Tibial artery (tissue), 4 donors: ENCODE measurements at regions not wholly inside any gene's neighbourhood (a gene's known extent, or its start where the extent isn't known, plus 50 kb on each side); places are given as distances from the start of the nearest gene placed in this dataset.

Experiments used
- DNase-seq, 2 donors: peaks; one replicate each; pipeline ENCODE4 v3.0.0-alpha.2; 2019
- H3K27ac ChIP-seq, 2 donors: fragments of 200-600 bp; sonication (generic) in 1 of 2; 1 replicate in 1 of 2; 2 replicates in 1 of 2; pipeline ENCODE4 v1.5.1; 2018 to 2019; ENCODE audit warnings: mild to moderate bottlenecking in 1 of 2
- H3K27me3 ChIP-seq, 2 donors: fragments of 200-600 bp; sonication (generic) in 1 of 2; one replicate each; pipeline versions ENCODE4 v1.5.1 to v1.6.0; 2016 to 2019
- H3K36me3 ChIP-seq, 3 donors: fragments of 200-600 bp; sonication (generic) in 2 of 3; one replicate each; pipeline ENCODE4 v1.5.1; 2016 to 2019; ENCODE audit warnings: mild to moderate bottlenecking in 2 of 3
- H3K4me1 ChIP-seq, 4 donors: fragments of 200-600 bp; sonication (generic) in 2 of 4; 1 replicate in 3 of 4; 2 replicates in 1 of 4; pipeline ENCODE4 v1.5.1; 2016 to 2019
- H3K4me3 ChIP-seq, 2 donors: fragments of 200-600 bp; sonication (generic) in 1 of 2; 1 replicate in 1 of 2; 2 replicates in 1 of 2; pipeline ENCODE4 v1.5.1; 2018 to 2019; ENCODE audit warnings: mild to moderate bottlenecking in 2 of 2
- H3K9me3 ChIP-seq, 3 donors: fragments of 200-600 bp; sonication (generic) in 1 of 3; one replicate each; pipeline ENCODE4 v1.5.1; 2016 to 2019
- CTCF ChIP-seq, 2 experiments: fragments of 200-600 bp in 1 of 2; fragments of 450-650 bp in 1 of 2; IDR thresholded peaks; one replicate each; pipeline ENCODE4 v1.5.1; 2017 to 2019; ENCODE audit warnings: antibody characterized with exemption in 2 of 2, mild to moderate bottlenecking in 1 of 2, moderate library complexity in 1 of 2
- intact Hi-C: fragments of 100-400 bp; cut with DNase I; formaldehyde crosslinking; loops from one replicate; pipeline ENCODE4 v1.15.0; 2023; ENCODE audit warnings: low total_unique reads

DNA sequence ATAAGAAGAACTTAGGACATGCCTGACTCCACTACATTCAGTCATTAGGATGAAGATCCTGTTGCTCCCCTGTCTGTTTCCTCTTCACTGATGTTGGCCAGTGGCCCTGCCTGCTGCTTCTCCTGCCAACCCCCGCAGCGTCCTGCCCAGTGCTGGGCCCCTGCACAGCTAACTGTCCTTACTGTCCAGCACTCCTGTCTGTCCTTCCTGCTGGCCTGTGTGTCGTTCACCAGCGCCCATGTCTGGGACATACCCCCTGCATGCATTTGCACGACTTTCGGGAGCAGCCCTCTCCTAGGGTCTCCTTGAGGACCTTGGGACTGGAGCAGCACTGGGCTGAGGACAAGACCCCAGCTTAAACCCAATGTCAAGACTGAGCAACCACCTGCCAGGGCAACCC, 547.6 kb downstream of the BNC2 start:
- Histone ChIP-seq H3K4me3 (no peak overlapping the region), H3K27me3 (no peaks in the 10 kb centered on the region), H3K27ac (no peak overlapping the region), H3K9me3 (no peaks in the 10 kb centered on the region), H3K36me3 (no peaks in the 10 kb centered on the region), H3K4me1 (peaks cover 0 to 11% (median 2%) of the 10 kb centered on the region in 4 donors)
- TF ChIP-seq CTCF (IDR thresholded peaks at IDR 0.05): no peak
- intact Hi-C loops: no loop called here
- no peak for DNase-seq

DNA sequence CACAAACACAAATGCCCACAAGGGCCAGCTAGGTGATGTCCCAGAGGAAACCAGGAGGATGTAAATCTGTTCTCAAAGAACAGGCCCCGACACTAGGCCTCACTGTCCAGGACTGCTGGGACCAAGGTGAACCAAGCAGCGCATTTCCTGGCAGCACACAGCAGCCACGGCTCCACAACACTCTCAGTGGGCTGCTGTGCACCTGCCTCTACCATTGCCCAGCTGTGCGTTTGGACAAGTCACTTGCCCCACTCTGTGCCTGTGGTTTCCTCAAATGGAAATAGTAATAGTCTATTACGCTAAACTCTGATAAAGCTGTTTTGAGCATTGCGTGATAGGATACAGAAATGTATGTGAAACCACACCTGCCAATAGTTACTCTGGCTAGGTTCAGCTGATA, 544.5 kb downstream of the BNC2 start:
- peaks cover 0 to 8% (median 2%) of the 10 kb centered on the region in 4 donors for H3K4me1 ChIP-seq
- H3K27me3 ChIP-seq: no peaks in the 10 kb centered on the region
- no peak overlapping the region for H3K27ac ChIP-seq
- no peaks in the 10 kb centered on the region for H3K9me3 ChIP-seq
- H3K36me3 ChIP-seq: no peaks in the 10 kb centered on the region
- no peak overlapping the region for H3K4me3 ChIP-seq
- no peak for DNase-seq
- TF ChIP-seq CTCF (IDR thresholded peaks at IDR 0.05): no peak
- intact Hi-C loops: no loop called here

- Histone ChIP-seq H3K4me1 (no peaks in the 10 kb centered on the region), H3K27me3 (no peaks in the 10 kb centered on the region), H3K4me3 (no peak overlapping the region), H3K9me3 (no peaks in the 10 kb centered on the region), H3K36me3 (no peaks in the 10 kb centered on the region), H3K27ac (no peak overlapping the region)
- intact Hi-C loops: no loop called here
- DNase-seq: no peak
- TF ChIP-seq CTCF (IDR thresholded peaks at IDR 0.05): no peak
Measured at GRCh38 chr9:16328349-16328748, 542.1 kb downstream of the BNC2 start.

DNA sequence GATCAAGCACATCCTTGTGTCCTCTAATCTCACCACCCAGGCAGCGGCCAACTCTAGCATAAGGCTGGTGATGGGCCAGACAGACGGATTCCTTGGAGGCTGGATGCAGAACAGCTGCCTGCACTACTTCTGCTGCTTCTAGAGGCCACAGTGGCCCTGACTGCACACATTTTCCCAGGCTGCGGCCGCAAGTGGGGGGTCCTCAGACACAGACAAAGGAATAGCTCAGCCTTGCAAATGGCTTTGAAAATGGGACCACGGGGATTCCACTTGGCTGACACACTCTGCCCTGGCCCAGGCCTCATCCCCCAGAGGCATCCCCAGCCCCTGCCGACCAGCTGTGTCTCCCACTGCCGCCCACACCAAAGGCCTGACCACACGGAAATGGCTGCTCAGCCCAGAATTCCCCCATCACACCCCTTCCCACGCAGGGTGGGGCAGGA, 540.8 kb downstream of the BNC2 start:
- Histone ChIP-seq H3K27ac (no peak overlapping the region), H3K27me3 (no peaks in the 10 kb centered on the region), H3K36me3 (no peaks in the 10 kb centered on the region), H3K4me3 (no peak overlapping the region), H3K9me3 (no peaks in the 10 kb centered on the region), H3K4me1 (no peaks in the 10 kb centered on the region)
- intact Hi-C loops: no loop called here
- no peak for DNase-seq
- no peak for TF ChIP-seq CTCF (IDR thresholded peaks at IDR 0.05)

DNA sequence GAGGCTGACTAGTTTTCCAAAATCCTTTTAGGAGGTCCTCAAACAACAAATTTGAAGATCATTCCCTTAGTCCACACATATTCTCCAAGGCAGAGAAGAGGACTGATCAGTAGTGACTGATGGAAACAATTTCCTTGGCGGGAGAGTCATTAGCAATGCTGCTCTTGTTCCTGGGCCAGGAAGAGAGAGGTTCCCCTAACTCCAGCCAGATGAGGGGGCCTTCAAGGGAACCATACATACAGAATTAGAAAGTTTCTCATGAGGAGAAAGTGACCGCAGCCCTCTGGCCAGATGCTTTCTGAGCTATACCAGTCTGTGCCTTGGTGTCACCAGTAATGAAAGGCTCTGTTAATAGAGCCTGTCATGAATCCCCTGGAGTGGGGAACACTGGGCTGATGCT, 539.4 kb downstream of the BNC2 start:
- H3K27ac ChIP-seq: no peak overlapping the region
- no peaks in the 10 kb centered on the region for H3K9me3 ChIP-seq
- H3K36me3 ChIP-seq: no peaks in the 10 kb centered on the region
- H3K4me1 ChIP-seq: peaks cover 0 to 5% (median 0%) of the 10 kb centered on the region in 4 donors
- intact Hi-C loops: no loop called here
- H3K27me3 ChIP-seq: no peaks in the 10 kb centered on the region
- TF ChIP-seq CTCF (IDR thresholded peaks at IDR 0.05): no peak
- no peak for DNase-seq
- H3K4me3 ChIP-seq: no peak overlapping the region

DNA sequence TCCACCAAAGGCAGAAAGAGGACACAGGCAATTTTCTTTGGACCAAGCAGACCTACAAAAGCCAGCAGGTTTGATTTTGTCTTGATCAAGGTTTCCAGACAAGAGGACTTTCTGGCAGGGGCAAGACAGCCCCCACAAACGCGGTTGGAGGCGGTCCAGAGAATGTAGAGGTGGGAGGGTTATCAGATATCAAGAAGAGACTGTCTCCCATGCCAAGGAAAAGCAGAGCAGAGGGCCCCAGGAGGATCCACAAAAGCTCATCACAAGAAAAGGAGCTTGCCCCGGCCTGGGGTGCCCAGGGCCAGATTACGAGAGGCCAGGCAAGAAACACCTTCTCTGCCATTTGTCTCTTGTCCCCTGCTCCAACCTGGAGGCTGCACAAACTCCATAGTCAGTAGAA, 538.9 kb downstream of the BNC2 start:
- Histone ChIP-seq H3K36me3 (no peaks in the 10 kb centered on the region), H3K4me3 (no peak overlapping the region), H3K9me3 (no peaks in the 10 kb centered on the region), H3K27ac (no peak overlapping the region), H3K4me1 (peaks cover 0 to 9% (median 0%) of the 10 kb centered on the region in 4 donors), H3K27me3 (no peaks in the 10 kb centered on the region)
- intact Hi-C loops: no loop called here
- no peak for DNase-seq
- TF ChIP-seq CTCF (IDR thresholded peaks at IDR 0.05): no peak
